HAP-1 (cell line): ENCODE measurements at regions not wholly inside any gene's neighbourhood (a gene's known extent, or its start where the extent isn't known, plus 50 kb on each side); places are given as distances from the start of the nearest gene placed in this dataset.

Experiments used
- DNase-seq, 2 experiments: peaks; one replicate each; pipeline ENCODE4 v3.0.0-alpha.2; 2016 to 2020; ENCODE audit warnings: low spot score in 2 of 2
- H3K27me3 ChIP-seq: fragments of 250-450 bp; sonication (Bioruptor Pico); 2 replicates; pipeline ENCODE4 v1.5.1; 2020; ENCODE audit warnings: low read depth, mild to moderate bottlenecking, moderate library complexity
- H3K36me3 ChIP-seq: fragments of 250-450 bp; sonication (Bioruptor Pico); replicated peaks from 2 replicates; pipeline ENCODE4 v1.5.1; 2020; ENCODE audit warnings: mild to moderate bottlenecking
- H3K4me1 ChIP-seq: fragments of 250-450 bp; sonication (Bioruptor Pico); 2 replicates; pipeline ENCODE4 v1.5.1; 2020; ENCODE audit warnings: mild to moderate bottlenecking
- H3K4me3 ChIP-seq: fragments of 250-450 bp; sonication (Bioruptor Pico); 2 replicates; pipeline ENCODE4 v1.5.1; 2020; ENCODE audit warnings: mild to moderate bottlenecking, moderate library complexity
- H3K9me3 ChIP-seq: fragments of 250-450 bp; sonication (Bioruptor Pico); 2 replicates; pipeline ENCODE4 v1.5.1; 2020; ENCODE audit warnings: mild to moderate bottlenecking, moderate library complexity
- in situ Hi-C: fragments of 300-500 bp; cut with MboI; formaldehyde crosslinking; loops from 3 replicates; pipeline ENCODE4 v1.14.3; 2020; ENCODE audit warnings: low sequenced_read_pairs, inconsistent platforms, mixed read lengths

DNA sequence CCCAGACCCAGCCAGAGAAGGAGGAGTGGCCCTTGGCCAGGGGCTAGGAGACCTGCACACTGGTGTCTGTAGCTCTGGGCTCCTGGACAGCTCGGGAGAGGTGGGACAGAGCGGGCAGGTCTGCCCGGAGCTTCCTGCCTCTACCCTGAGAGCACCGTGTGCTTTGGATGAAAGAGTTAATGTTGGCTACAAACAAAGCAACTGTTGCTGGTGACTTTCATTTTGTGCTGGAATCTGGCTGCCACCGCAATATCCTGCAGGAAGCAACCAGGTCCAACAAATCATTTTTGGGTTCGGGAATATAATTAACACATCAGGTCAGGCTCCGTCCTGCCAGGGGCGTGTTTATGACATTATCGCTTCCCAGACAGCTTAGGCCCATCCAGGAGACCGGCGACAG, 441.8 kb upstream of the MKI67 start:
- H3K4me3 ChIP-seq = no peak overlapping the region
- no peaks in the 10 kb centered on the region for H3K4me1 ChIP-seq
- no peaks in the 10 kb centered on the region for H3K36me3 ChIP-seq
- in situ Hi-C loops = no loop called here
- no peak for DNase-seq
- H3K27me3 ChIP-seq = no peaks in the 10 kb centered on the region
- H3K9me3 ChIP-seq = no peaks in the 10 kb centered on the region

DNA sequence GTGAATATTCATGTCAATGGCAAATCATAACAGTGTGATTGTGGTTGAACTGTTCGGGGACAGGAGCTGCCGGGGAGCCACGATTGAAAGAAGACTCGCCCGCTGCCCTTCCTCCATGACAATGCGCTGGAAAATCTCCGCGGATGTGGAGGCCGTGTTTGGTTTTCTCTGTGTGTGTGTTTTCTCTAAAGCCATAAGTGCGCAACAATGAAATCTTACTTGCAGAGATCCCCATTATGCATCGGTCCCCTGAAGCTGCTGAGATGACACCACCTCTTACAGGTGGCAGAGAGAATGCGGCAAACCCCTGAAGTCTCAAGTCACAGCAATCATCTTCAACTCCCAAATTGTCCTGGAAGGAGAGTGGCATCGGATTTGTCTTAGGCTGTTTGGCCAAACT, 442.3 kb upstream of the MKI67 start:
- H3K4me1 ChIP-seq = no peaks in the 10 kb centered on the region
- no peaks in the 10 kb centered on the region for H3K36me3 ChIP-seq
- H3K4me3 ChIP-seq = no peak overlapping the region
- in situ Hi-C loops = no loop called here
- no peaks in the 10 kb centered on the region for H3K9me3 ChIP-seq
- H3K27me3 ChIP-seq = no peaks in the 10 kb centered on the region
- DNase-seq = no peak

DNA sequence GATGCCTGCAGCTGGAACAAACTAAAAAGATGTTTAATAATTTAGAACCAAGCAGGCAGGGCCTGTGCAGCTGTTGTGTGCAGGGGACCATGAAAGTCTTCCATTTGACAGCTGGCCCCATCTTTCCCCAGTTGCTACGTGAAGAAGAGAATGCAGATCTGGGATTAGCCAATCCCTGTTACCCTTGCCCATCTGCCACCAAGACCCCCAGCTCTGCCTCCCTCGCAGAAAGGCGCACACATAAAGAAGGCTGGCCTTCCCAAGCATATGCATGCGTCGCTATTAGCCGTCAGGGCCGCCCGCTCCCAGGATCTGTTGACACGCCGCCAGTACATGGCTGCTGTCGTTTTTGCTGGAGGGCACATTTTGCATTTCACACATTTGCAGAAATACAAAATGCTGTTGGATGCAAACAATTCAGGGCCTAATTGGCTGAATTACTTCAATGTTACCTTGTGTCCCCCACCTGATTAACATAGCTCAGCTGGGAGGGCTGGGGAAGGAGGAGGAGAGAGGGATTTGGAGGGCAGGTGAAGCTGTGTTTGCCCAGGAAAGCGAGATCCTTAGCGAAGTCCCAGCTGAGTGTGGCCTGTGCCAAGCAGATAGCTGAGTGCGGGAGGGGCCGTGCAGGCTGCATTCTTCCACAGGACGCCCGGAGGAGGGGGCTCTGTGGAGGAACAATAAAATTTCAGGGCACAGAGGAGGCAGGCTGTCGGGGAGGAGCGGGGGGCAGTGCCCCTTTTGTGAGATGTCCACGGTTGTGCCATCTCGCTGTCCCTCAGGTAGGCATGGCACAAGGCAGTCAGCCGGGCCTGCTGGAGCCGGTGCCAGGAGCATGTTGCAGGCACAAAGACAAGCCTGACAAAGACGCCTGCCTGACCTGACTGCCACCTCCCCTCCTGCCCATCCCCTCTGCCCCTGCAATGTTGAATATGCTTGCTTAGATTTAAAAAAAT, 443.0 kb upstream of the MKI67 start:
- H3K36me3 ChIP-seq = no peaks in the 10 kb centered on the region
- H3K27me3 ChIP-seq = no peaks in the 10 kb centered on the region
- in situ Hi-C loops = no loop called here
- H3K9me3 ChIP-seq = no peaks in the 10 kb centered on the region
- H3K4me3 ChIP-seq = no peak overlapping the region
- DNase-seq = no peak
- no peaks in the 10 kb centered on the region for H3K4me1 ChIP-seq

GRCh38 chr10:128570319-128570995, 444.2 kb upstream of the MKI67 start:
- Histone ChIP-seq H3K4me1 (no peaks in the 10 kb centered on the region), H3K9me3 (no peaks in the 10 kb centered on the region), H3K36me3 (no peaks in the 10 kb centered on the region), H3K27me3 (no peaks in the 10 kb centered on the region), H3K4me3 (no peak overlapping the region)
- in situ Hi-C loops = no loop called here
- no peak for DNase-seq

GRCh38 chr10:128571071-128571470, 444.8 kb upstream of the MKI67 start:
- Histone ChIP-seq H3K4me3 (no peak overlapping the region), H3K36me3 (no peaks in the 10 kb centered on the region), H3K9me3 (no peaks in the 10 kb centered on the region), H3K27me3 (no peaks in the 10 kb centered on the region), H3K4me1 (no peaks in the 10 kb centered on the region)
- no peak for DNase-seq
- in situ Hi-C loops = no loop called here

DNA sequence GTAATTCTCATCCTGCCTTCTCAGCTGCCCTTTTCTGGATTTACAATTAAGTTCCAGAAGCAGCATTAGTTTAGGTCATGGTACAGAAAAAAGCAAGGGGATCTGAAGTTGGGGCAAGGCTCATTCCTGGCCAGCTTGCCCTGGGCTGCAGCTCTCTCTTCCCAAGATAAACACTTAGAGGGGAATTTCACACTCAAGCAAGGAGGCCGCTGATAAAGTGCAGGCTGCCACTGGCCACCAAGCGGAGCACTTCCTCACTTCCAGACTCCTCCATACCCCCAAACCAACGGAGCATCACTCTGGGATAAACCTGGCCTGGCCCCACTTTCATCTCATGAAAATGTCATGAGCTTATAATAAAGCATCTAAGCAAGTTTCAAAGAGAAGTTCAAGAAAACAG, 445.5 kb upstream of the MKI67 start:
- H3K36me3 ChIP-seq = no peaks in the 10 kb centered on the region
- in situ Hi-C loops = no loop called here
- no peaks in the 10 kb centered on the region for H3K27me3 ChIP-seq
- H3K4me3 ChIP-seq = no peak overlapping the region
- no peaks in the 10 kb centered on the region for H3K4me1 ChIP-seq
- no peaks in the 10 kb centered on the region for H3K9me3 ChIP-seq
- no peak for DNase-seq

DNA sequence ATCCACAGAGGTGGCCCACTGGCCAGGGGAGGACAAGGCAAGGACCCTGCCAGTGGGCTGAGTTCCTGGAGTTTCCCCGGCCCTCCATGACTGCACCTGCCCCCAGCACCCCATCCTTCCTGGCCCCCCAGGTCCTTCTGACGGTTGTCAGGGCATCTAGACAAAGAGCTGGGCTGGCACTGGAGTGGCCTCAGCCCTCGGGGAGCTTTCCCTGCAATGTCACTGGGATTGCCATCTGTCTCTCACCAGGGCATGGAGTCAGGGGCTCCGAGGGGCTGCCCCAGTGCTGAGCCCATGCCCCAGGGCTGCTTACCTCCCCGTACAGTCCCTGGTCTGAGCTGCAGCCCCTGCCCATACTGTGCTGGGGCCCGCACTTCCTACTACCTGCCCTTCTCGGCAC, 446.5 kb upstream of the MKI67 start:
- no peaks in the 10 kb centered on the region for H3K9me3 ChIP-seq
- in situ Hi-C loops = no loop called here

DNA sequence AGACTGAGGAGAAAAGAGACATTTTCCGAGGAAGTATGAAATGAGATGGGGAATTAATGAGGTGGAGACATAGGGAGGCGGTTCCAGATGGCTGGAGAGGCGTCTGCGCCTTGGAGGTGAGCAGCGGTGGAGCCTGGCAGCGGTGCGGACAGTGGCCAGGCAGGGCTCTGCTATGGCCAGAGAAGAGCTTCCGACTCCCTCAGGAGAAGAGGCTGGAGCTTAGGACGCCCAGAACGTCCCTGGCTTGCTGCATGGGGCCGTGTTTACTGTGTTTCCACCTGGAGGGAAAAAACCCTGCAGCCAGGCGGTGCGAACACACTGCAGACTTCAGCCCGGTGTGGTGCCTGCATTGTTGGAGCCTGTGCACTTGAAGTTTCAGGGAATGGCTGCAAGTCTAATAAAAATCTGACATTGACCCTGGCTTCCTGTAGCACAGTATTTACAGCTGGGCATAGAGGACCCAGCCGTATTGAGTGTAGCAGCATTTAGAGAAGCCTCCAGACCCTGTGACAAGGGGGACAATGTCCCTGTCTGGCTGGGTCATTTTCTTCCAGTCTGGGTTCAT, 447.1 kb upstream of the MKI67 start:
- no peak for DNase-seq
- Histone ChIP-seq H3K4me1 (no peaks in the 10 kb centered on the region), H3K4me3 (no peak overlapping the region), H3K9me3 (no peaks in the 10 kb centered on the region), H3K27me3 (no peaks in the 10 kb centered on the region), H3K36me3 (no peaks in the 10 kb centered on the region)
- in situ Hi-C loops = no loop called here

More for the DNA sequence above, 446.5 kb upstream of the MKI67 start:
- H3K36me3 ChIP-seq = no peaks in the 10 kb centered on the region
- no peaks in the 10 kb centered on the region for H3K27me3 ChIP-seq
- H3K4me3 ChIP-seq = no peak overlapping the region
- no peak for DNase-seq
- H3K4me1 ChIP-seq = no peaks in the 10 kb centered on the region

- in situ Hi-C loops = no loop called here
- no peak for DNase-seq
Measured at GRCh38 chr10:128573986-128574385, 447.8 kb upstream of the MKI67 start.

DNA sequence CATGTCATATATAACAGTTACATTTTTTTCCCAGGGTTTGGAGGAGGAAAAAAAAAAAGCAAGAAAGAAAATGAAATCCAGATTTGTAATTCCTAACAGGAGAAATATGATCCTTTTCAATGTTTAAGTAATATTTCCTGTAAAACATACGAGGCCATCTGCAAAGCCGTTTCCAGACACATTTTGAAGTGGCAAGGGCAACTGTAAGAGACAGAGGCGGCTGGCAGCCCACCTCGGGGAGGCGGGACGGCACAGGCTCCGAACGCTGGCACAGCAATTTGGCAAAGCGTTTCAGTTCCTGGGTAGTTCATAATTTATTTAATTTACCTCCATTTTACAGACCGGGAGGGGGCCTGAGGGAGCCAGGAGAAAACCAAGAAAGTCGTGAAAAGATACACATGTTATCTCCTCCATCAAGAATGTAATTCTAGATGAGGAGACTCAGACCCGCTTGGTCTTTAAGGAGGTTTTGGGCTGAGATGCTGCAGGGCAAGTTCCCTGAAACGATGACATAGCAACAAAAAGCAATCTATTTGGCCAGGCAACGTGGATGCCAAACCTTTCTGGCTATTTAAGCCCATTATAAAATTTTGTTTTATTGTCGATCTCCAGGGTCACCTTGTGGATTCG, 448.5 kb upstream of the MKI67 start:
- Histone ChIP-seq H3K4me1 (no peaks in the 10 kb centered on the region), H3K27me3 (no peaks in the 10 kb centered on the region), H3K9me3 (no peaks in the 10 kb centered on the region), H3K4me3 (no peak overlapping the region), H3K36me3 (no peaks in the 10 kb centered on the region)
- no peak for DNase-seq
- in situ Hi-C loops = no loop called here

More at GRCh38 chr10:128573986-128574385, 447.8 kb upstream of the MKI67 start:
- Histone ChIP-seq H3K9me3 (no peaks in the 10 kb centered on the region), H3K4me3 (no peak overlapping the region), H3K4me1 (no peaks in the 10 kb centered on the region), H3K36me3 (no peaks in the 10 kb centered on the region), H3K27me3 (no peaks in the 10 kb centered on the region)

GRCh38 chr10:128575761-128576160, 449.5 kb upstream of the MKI67 start:
- no peak for DNase-seq
- Histone ChIP-seq H3K9me3 (no peaks in the 10 kb centered on the region), H3K4me3 (no peak overlapping the region), H3K4me1 (no peaks in the 10 kb centered on the region), H3K27me3 (no peaks in the 10 kb centered on the region), H3K36me3 (no peaks in the 10 kb centered on the region)
- in situ Hi-C loops = no loop called here

GRCh38 chr10:128576336-128576735, 450.1 kb upstream of the MKI67 start:
- Histone ChIP-seq H3K27me3 (no peaks in the 10 kb centered on the region), H3K9me3 (no peaks in the 10 kb centered on the region), H3K4me3 (no peak overlapping the region), H3K36me3 (no peaks in the 10 kb centered on the region), H3K4me1 (no peaks in the 10 kb centered on the region)
- DNase-seq = no peak
- in situ Hi-C loops = no loop called here

DNA sequence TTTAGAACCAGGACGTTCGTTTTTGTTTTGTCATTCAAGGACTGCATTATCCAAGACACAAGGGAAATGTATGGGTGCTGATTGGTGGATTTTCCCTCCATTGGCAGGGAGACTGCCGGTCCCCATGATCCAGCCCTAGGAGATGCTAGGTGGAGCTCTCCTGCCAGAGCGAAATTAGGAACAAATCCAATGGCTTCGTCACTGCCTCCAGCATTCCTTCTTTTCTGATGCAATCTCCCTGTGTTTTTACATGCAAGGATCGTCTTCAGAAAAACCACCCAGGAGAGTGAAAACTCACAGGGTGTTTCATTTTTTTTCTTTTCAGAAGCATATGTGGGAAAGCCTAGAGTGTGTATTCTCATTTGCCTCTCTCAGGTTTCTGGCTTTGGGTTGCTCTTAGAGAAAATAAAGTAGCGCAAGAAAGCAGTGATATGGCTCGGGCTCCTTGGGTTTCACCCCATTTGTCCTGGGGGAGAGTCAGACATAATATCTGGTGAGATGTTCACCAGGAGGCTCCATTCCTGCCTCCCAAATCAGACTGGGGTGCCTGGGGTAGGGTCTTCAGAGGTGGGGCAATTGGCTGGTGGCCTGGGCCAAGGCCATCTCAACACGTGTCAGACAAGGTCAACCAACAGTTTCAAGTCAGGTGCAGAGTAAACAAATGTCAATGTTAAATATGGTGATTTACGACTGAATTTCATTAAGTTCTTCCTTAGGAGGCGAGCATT, 450.9 kb upstream of the MKI67 start:
- H3K27me3 ChIP-seq = no peaks in the 10 kb centered on the region
- no peaks in the 10 kb centered on the region for H3K4me1 ChIP-seq
- H3K4me3 ChIP-seq = no peak overlapping the region
- DNase-seq = no peak
- in situ Hi-C loops = no loop called here
- no peaks in the 10 kb centered on the region for H3K36me3 ChIP-seq
- H3K9me3 ChIP-seq = no peaks in the 10 kb centered on the region
